Activated naive CD8-positive, alpha-beta T cell treated with anti-CD3 and anti-CD28 coated beads, Interleukin-2, amount 10 ng/mL, durations not matched to agents 7 days and 5 days (primary cell): ENCODE measurements at regions not wholly inside any gene's neighbourhood (a gene's known extent, or its start where the extent isn't known, plus 50 kb on each side); places are given as distances from the start of the nearest gene placed in this dataset.

ENCODE experiments used
- ATAC-seq: fragments of 150-1000 bp; cut with Tn5 transposase; one replicate; pipeline ENCODE4 v1.10.0; 2021; ENCODE audit warnings: low read depth, moderate library complexity
- POLR2A ChIA-PET: fragments of 350-600 bp; sonication (Branson Sonifier 250); formaldehyde crosslinking; loops from one replicate; lab custom pipeline; 2021; ENCODE audit warnings: antibody characterized with exemption; lab: Charles Lee
- DNase-seq: peaks from one replicate; pipeline ENCODE4 v3.0.0; 2021
- H3K27ac Mint-ChIP-seq: one replicate; pipeline ENCODE4 v1.8.0; 2022; ENCODE audit warnings: mild to moderate bottlenecking, mixed read lengths
- H3K27me3 Mint-ChIP-seq: one replicate; pipeline ENCODE4 v1.8.0; 2022; ENCODE audit warnings: mild to moderate bottlenecking, moderate library complexity, mixed read lengths
- H3K36me3 Mint-ChIP-seq: one replicate; pipeline ENCODE4 v1.8.0; 2021; ENCODE audit warnings: mild to moderate bottlenecking, mixed read lengths
- H3K4me1 Mint-ChIP-seq: one replicate; pipeline ENCODE4 v1.8.0; 2021; ENCODE audit warnings: mixed read lengths
- H3K4me3 Mint-ChIP-seq: one replicate; pipeline ENCODE4 v1.8.0; 2022; ENCODE audit warnings: mild to moderate bottlenecking, moderate library complexity, mixed read lengths
- H3K9me3 Mint-ChIP-seq: one replicate; pipeline ENCODE4 v1.8.0; 2021; ENCODE audit warnings: mixed read lengths

- peaks cover 10% of the 10 kb centered on the region for H3K27me3 Mint-ChIP-seq
- H3K9me3 Mint-ChIP-seq, result no peaks in the 10 kb centered on the region
- no peak overlapping the region for H3K27ac Mint-ChIP-seq
- POLR2A ChIA-PET, result no interaction called here
- no peaks in the 10 kb centered on the region for H3K4me1 Mint-ChIP-seq
- ATAC-seq (no peak), DNase-seq (no peak)
- no peak overlapping the region for H3K4me3 Mint-ChIP-seq
- H3K36me3 Mint-ChIP-seq, result no peaks in the 10 kb centered on the region
Observed at GRCh38 chr22:49178246-49179005, 649.2 kb downstream of the BRD1 start.

- no peak overlapping the region for H3K27ac Mint-ChIP-seq
- no peaks in the 10 kb centered on the region for H3K9me3 Mint-ChIP-seq
- peaks cover 10% of the 10 kb centered on the region for H3K27me3 Mint-ChIP-seq
- no peaks in the 10 kb centered on the region for H3K36me3 Mint-ChIP-seq
- H3K4me1 Mint-ChIP-seq, result no peaks in the 10 kb centered on the region
- ATAC-seq, result no peak
- no peak overlapping the region for H3K4me3 Mint-ChIP-seq
- POLR2A ChIA-PET, result no interaction called here
- DNase-seq, result no peak
Observed at GRCh38 chr22:49177666-49178065, 650.0 kb downstream of the BRD1 start.

- H3K27me3 Mint-ChIP-seq, result peaks cover 10% of the 10 kb centered on the region
- no peaks in the 10 kb centered on the region for H3K9me3 Mint-ChIP-seq
- H3K36me3 Mint-ChIP-seq, result no peaks in the 10 kb centered on the region
- POLR2A ChIA-PET, result no interaction called here
- DNase-seq (no peak), ATAC-seq (no peak)
- no peaks in the 10 kb centered on the region for H3K4me1 Mint-ChIP-seq
- no peak overlapping the region for H3K27ac Mint-ChIP-seq
- H3K4me3 Mint-ChIP-seq, result no peak overlapping the region
Observed at GRCh38 chr22:49176956-49177355, 650.7 kb downstream of the BRD1 start.

- no peak for ATAC-seq
- Mint-ChIP-seq H3K36me3 (no peaks in the 10 kb centered on the region), H3K4me3 (no peak overlapping the region), H3K27ac (no peak overlapping the region), H3K9me3 (peaks cover 5% of the 10 kb centered on the region), H3K4me1 (no peaks in the 10 kb centered on the region), H3K27me3 (peaks cover 7% of the 10 kb centered on the region)
- no peak for DNase-seq
- POLR2A ChIA-PET, result no interaction called here
Observed at GRCh38 chr22:49170053-49170452, 657.6 kb downstream of the BRD1 start.

DNA sequence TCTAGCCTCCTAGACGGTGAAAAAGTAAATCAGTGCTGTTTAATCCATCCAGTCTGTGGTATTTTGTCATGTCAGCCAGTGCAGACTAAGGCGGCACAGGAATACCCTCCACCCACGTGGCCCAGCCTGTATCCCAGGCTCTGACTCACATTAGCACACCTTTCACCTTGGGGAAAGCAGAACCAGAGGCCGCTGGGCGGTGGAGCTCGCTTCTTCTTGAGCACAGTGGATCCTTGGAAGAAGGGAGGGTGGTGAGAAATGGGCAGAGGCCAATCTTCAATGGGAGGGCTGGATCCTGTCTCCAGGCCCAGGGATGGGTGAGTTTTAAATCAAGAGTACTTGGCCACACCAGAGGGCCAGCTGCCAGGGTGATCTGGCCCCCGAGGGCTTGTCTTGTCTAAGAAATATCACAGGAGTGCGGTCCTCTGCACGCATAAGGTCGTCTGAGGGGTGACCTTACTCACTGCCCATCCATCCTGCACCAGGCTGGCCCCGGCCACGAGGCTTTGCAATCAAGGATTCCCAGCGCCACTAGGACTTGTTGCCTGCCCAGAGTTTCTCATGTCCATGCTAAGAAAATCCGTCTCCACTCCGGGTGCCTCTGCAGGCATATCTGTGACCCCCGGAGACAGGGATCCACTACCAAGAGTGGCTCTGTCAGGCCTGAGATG, 658.5 kb downstream of the BRD1 start:
- DNase-seq (no peak), ATAC-seq (no peak)
- POLR2A ChIA-PET, result no interaction called here
- no peaks in the 10 kb centered on the region for H3K4me1 Mint-ChIP-seq
- peaks cover 5% of the 10 kb centered on the region for H3K9me3 Mint-ChIP-seq
- H3K36me3 Mint-ChIP-seq, result no peaks in the 10 kb centered on the region
- peaks cover 3% of the 10 kb centered on the region for H3K27me3 Mint-ChIP-seq
- no peak overlapping the region for H3K4me3 Mint-ChIP-seq
- H3K27ac Mint-ChIP-seq, result no peak overlapping the region

GRCh38 chr22:49168219-49168813, 659.4 kb downstream of the BRD1 start:
- H3K4me3 Mint-ChIP-seq, result no peak overlapping the region
- POLR2A ChIA-PET, result no interaction called here
- H3K4me1 Mint-ChIP-seq, result no peaks in the 10 kb centered on the region

DNA sequence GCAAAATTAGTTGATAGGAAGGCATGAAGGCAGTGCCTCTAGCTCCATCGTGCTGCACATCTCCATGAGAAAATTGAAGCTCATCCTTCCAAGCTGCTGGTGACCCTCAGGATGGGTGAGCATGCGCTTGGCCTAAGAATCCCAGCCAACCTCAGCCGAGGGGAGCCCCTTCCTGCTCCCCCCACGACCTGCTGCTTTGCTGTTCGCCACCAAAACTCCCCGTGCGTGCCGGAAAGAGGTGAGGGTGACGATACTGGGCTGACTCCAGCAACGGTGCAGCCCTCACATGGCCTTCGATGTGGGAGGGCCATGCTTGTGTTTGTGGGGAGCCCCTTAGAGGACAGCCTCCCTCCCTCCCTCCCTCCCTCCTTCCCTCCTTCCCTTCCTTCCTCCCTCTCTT, 660.9 kb downstream of the BRD1 start:
- no peaks in the 10 kb centered on the region for H3K4me1 Mint-ChIP-seq
- no peaks in the 10 kb centered on the region for H3K36me3 Mint-ChIP-seq
- H3K27me3 Mint-ChIP-seq, result no peaks in the 10 kb centered on the region
- no peak for ATAC-seq
- H3K27ac Mint-ChIP-seq, result no peak overlapping the region
- no peak for DNase-seq
- no peak overlapping the region for H3K4me3 Mint-ChIP-seq
- H3K9me3 Mint-ChIP-seq, result peaks cover 5% of the 10 kb centered on the region
- POLR2A ChIA-PET, result no interaction called here

More at GRCh38 chr22:49168219-49168813, 659.4 kb downstream of the BRD1 start:
- no peaks in the 10 kb centered on the region for H3K36me3 Mint-ChIP-seq
- peaks cover 5% of the 10 kb centered on the region for H3K9me3 Mint-ChIP-seq
- no peak for DNase-seq
- ATAC-seq, result no peak
- H3K27ac Mint-ChIP-seq, result no peak overlapping the region
- no peaks in the 10 kb centered on the region for H3K27me3 Mint-ChIP-seq

DNA sequence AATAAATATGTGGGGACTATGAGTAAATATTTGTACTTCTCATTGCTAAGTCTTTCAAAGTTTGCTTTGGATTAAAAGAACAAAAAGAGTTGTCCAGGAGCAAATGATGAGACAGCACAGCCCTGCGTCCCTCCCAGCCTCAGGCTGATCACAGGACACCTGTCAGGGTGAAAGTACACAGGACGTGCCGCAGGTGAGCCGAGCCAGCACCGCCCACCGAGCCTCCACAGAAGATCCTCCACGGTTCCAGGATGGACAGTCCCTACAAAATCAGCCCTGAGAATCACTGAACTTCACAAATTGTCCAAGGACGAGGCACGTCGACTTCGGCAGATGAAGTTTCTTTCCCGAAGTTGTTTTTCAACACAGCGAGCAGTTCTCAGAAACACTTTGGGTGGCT, 661.5 kb downstream of the BRD1 start:
- H3K27me3 Mint-ChIP-seq, result no peaks in the 10 kb centered on the region
- ATAC-seq, result no peak
- no peak overlapping the region for H3K27ac Mint-ChIP-seq
- DNase-seq, result no peak
- POLR2A ChIA-PET, result no interaction called here
- H3K4me3 Mint-ChIP-seq, result no peak overlapping the region
- H3K36me3 Mint-ChIP-seq, result no peaks in the 10 kb centered on the region
- no peaks in the 10 kb centered on the region for H3K4me1 Mint-ChIP-seq
- peaks cover under 1% of the 10 kb centered on the region for H3K9me3 Mint-ChIP-seq

GRCh38 chr22:49164773-49165320, 662.8 kb downstream of the BRD1 start:
- POLR2A ChIA-PET, result no interaction called here
- ATAC-seq (no peak), DNase-seq (no peak)
- Mint-ChIP-seq H3K9me3 (no peaks in the 10 kb centered on the region), H3K36me3 (no peaks in the 10 kb centered on the region), H3K27me3 (no peaks in the 10 kb centered on the region), H3K4me1 (no peaks in the 10 kb centered on the region), H3K27ac (no peak overlapping the region), H3K4me3 (no peak overlapping the region)

DNA sequence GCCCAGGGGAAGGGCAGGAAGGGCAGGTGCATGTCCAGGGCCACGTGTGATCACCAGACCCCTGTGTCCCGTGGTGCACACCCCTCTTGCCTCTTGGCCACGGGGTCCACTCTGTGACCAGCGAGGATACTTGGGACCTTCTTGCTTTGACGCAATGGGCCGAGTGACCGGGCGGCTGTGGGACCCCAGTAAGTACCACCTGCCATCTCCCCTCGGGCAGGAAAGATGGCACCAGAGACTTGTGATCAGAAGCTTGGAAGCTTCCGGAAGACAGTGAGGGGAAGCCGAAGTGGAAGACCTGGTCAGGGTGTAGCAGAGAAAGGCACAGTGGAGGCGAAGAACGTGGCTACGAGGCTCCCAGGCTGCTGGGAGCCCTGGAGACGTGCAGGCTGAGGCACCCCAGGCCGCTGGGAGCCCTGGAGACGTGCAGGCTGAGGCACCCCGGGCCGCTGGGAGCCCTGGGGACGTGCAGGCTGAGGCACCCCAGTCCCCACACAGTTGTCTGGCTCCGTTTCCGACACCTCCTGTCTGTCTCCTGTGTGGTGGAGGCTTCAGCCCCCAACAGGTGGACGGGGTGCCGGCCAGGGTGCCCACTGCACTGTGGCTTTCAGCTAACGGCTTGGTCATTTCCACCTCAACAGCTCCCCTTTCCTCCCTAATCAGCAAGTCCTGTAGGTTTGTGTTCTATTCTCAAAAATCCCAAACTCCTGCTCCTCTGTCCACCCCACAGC, 663.5 kb downstream of the BRD1 start:
- ATAC-seq (no peak), DNase-seq (no peak)
- H3K27ac Mint-ChIP-seq, result no peak overlapping the region
- POLR2A ChIA-PET, result no interaction called here
- H3K4me3 Mint-ChIP-seq, result no peak overlapping the region
- no peaks in the 10 kb centered on the region for H3K9me3 Mint-ChIP-seq
- no peaks in the 10 kb centered on the region for H3K36me3 Mint-ChIP-seq
- no peaks in the 10 kb centered on the region for H3K4me1 Mint-ChIP-seq
- no peaks in the 10 kb centered on the region for H3K27me3 Mint-ChIP-seq

DNA sequence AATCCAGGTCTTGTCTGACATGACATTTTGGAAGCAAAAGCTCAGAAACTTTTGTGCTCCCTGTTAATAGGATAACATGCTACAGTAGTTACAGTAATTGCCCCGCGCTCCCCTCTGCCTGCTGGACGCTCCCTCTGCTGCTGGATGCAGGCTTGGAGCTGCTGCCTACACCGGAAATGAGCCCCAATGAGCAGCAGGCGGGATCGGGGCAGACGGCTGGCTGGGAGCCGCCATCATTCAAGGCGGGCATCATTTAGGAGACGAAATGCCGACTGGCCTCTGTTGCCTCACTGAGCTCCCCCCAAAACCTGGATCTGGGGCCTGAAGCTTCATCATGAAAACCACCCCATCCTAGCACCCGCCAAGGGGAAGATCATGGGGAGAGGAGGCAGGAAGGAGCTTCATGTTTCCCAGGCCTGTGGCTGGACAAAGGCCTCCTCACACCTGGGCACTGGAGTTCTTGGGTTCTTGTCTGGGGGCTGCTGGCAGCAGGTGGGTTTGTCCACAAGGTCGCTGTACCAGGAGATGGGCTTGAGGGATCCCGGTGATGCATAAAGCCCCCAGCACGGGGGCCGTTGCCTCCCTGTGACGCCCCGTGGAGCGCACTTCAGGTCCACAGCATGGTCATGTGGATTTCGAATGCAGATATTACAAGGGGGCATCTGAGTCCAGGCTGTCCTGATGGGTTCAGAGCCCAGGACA, 664.3 kb downstream of the BRD1 start:
- no peak overlapping the region for H3K4me3 Mint-ChIP-seq
- POLR2A ChIA-PET, result no interaction called here
- DNase-seq (no peak), ATAC-seq (no peak)
- no peak overlapping the region for H3K27ac Mint-ChIP-seq
- H3K9me3 Mint-ChIP-seq, result no peaks in the 10 kb centered on the region
- H3K36me3 Mint-ChIP-seq, result no peaks in the 10 kb centered on the region
- no peaks in the 10 kb centered on the region for H3K4me1 Mint-ChIP-seq
- H3K27me3 Mint-ChIP-seq, result no peaks in the 10 kb centered on the region

GRCh38 chr22:49162841-49163240, 664.8 kb downstream of the BRD1 start:
- no peak overlapping the region for H3K4me3 Mint-ChIP-seq
- no peaks in the 10 kb centered on the region for H3K36me3 Mint-ChIP-seq
- H3K4me1 Mint-ChIP-seq, result no peaks in the 10 kb centered on the region
- no peak for ATAC-seq
- DNase-seq, result no peak
- POLR2A ChIA-PET, result no interaction called here
- no peaks in the 10 kb centered on the region for H3K27me3 Mint-ChIP-seq
- H3K27ac Mint-ChIP-seq, result no peak overlapping the region
- no peaks in the 10 kb centered on the region for H3K9me3 Mint-ChIP-seq
